ENCODE measurements at regions not wholly inside any gene's neighbourhood (a gene's known extent, or its start where the extent isn't known, plus 50 kb on each side); places are given as distances from the start of the nearest gene placed in this dataset.
"Not testable (repeated sequence)": the region's sequence is repeated elsewhere in the genome, so short reads cannot be mapped to it uniquely, and the experiment has no call there.

DNA sequence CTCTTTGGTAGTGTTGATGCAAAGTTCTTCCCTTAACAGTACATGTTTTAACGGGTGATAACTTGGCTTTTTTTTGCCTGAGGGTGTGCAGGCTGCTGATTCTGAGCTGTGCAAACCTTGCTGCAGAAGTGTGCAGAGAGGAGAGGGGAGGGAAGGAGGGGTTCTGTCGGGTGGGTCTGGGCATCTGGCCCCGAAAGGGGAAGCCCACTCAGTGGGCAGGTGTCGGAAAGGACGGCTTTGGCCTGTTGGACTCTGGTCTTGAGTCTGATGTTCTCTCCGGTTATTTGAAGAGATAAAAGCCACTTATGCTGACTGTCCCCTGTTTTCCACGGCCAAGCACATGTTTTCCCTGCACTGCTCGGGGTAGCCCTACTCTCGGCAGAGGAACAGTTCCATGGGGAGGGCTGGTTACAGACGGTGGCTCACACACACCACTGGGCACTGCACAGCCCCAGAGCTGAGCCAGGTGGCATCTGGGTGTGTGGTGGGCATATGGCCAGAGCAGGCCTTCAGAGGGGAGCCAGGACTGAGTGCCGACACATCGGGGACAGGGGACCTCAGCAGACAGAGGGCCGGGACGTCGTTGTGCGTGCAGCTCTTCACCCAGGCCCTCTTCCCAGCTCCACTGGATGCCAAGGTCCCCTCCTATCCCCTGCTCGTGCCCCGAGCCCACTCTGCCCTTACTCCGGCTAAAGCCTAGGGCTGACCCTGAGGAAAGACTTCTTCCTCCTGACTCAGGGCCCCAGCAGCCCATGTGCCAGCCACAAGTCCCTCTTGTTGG is 93.2 kb downstream of the TEX29 start:
- no peak for DNase-seq (ENCODE audit: low spot score)

GRCh38 chr13:111414341-111414740 is 93.9 kb downstream of the TEX29 start:
- DNase-seq (ENCODE audit: low spot score), result no peak

DNA sequence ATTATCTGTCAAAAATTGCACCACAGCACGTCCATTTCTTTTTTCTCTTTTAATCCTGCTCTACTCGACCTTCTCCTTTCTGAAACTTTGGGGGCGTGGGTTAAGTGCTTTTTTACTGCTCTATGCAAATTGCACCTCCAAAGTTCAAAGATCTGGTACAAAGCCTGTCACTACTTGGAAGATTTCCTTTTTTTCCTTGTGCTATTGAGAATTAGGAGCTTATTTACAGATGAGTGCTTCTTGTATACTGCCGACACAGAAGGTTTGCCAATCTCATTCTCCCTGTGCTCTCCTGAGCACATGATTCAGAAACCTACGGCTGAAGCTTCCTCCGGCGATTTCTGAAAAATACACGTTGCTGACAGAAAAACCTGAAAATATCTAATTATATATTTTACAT is 94.8 kb downstream of the TEX29 start:
- no peak for DNase-seq (ENCODE audit: low spot score)

GRCh38 chr13:111415765-111416164 is 95.3 kb downstream of the TEX29 start:
- no peak for DNase-seq (ENCODE audit: low spot score)

DNA sequence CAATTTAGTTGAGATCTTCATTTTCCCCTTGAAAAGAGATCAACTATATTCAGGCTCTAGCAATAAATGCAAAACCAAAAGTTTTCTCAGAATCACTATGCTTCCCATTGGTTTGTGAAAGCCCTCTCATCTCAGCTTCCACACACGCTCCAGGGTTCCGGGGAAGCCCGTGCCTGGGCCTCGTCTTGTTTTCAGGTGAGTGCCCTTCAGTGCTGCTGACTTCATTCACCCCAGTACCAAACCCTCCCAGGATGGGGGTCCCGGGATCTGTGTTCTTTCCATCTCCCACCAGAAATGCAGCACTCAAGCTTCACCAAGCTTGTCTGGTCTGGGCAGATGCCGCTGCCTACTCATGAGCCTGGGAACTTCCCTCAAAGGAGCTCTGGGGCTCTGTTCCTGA is 97.7 kb downstream of the TEX29 start:
- DNase-seq (ENCODE audit: low spot score), result no peak

GRCh38 chr13:111420113-111420876 is 99.9 kb downstream of the TEX29 start:
- no peak for DNase-seq (ENCODE audit: low spot score)

- no peak for DNase-seq (ENCODE audit: low spot score)
These were observed 100.8 kb downstream of the TEX29 start for GRCh38 chr13:111421216-111421615.

GRCh38 chr13:111422348-111422747 is 101.9 kb downstream of the TEX29 start:
- no peak for DNase-seq (ENCODE audit: low spot score)

DNA sequence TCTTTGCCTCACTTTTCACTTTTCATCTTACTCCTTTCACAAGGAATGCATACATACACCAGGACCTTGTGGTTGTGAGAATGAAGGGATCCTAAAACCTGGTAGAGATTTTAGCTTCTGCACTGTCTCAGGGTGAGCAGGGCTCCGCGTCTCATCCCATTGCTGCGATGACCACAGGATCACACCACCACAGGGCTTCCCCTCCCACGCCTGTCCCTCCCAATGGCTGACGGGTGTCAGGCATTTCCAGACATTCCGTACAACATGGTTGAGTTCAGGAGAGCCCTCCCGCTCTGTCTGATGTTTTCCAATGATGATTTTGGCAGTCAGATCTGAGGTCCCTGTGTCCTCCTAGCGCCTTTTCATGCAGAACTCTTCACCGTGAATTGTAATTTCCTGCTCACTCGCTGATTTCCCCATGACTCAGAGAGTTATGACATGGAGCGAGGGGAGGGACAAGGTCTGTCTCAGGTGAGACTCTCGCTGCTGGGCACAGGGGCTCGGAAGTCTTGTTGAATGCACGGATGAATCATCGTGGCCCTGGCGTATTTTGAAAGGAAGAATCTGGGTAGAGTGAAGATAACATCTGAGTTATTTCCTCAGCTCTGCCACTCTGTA is 102.8 kb downstream of the TEX29 start:
- no peak for DNase-seq (ENCODE audit: low spot score)

DNA sequence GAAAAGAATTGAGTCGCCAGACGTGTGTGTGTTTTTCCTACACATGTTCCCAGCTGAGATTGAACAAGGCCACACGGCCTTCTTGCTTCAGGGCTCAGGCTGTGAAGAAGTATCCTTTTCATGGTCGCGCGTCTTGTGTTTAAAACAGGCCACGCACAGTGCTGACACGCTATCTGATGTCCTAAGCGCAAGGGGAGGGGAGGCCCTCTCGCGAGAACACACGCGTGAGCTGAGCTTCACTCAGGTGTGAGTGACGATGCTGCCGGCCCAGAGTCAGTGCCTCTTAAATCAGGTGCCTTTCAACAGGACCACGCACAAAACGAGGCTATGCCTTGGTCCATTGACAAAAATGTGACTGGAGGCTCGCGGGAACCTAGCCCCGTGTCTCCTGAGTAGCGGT is 103.7 kb downstream of the TEX29 start:
- DNase-seq (ENCODE audit: low spot score), result no peak

GRCh38 chr13:111425326-111425725 is 104.9 kb downstream of the TEX29 start:
- no peak for DNase-seq (ENCODE audit: low spot score)

DNA sequence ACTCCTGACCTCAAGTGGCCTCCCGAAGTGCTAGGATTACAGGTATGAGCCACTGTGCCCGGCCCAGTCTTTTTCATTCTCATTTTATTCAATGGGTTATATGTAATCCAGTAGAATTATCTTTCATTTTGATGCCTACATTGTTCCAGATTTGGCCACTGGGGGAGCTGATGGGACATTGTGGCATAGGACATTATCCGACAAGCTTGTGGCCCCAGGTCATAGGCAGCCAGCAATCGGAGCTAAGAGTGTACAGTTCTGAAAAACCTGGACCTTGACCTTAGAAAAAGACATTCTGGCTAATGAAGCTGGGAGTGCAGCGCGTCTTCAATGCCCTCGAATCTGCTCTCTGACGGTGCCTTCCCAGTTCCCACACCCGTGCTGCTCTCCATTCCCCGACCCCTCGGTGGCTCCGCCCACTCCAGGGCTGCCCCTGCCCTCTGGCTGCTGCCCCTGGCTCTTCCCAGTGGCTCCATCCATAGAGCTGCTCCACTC is 108.7 kb downstream of the TEX29 start:
- peak; percentile 51 for DNase-seq (ENCODE audit: low spot score)

DNA sequence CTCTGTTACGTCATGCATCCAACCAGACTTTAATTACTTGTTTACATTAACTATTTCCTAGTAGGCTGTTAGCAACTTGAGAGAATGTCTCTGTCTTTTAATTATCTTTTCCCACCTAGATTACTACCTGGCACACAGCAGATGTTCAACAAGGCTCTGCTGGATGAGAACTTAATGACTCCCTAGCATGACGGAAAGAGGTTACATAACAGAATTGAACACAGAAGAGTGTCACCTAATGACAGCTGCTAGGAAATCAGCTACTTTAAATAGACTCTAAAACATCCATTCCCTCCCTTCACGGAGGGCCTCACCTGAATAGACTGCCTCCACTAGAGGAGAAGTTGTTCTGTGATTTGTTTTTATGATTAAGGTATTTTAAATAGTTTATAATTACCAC is 110.8 kb downstream of the TEX29 start:
- no peak for DNase-seq (ENCODE audit: low spot score)

DNA sequence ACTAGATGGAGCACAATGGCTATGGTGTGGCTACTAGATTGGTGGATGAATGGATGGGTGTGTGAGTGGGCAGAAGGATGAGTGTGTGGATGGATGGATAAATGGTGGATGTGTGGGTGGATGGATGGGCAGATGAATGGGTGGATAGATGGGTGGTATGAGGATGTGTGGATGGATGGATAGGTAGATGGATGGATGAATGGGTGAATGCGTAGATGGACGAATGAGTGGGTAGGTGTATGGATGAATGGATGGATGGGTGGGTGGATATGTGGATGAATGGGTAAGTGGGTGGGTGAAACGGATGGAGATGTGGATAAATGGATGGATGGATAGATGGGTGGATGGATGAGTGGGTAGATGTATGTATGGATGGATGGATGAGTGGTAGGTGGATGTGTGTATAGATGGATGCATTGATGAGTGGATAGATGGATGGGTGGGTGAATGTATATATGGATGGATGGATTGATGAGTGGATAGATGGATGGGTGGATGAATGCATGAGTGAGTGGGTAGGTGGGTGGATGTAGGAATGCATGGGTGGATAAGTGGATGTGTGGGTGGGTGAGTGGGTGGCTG is 114.2 kb downstream of the TEX29 start:
- no peak for DNase-seq (ENCODE audit: low spot score)

- DNase-seq (ENCODE audit: low spot score), result no peak
These were observed 116.0 kb downstream of the TEX29 start for GRCh38 chr13:111436446-111436845.

DNA sequence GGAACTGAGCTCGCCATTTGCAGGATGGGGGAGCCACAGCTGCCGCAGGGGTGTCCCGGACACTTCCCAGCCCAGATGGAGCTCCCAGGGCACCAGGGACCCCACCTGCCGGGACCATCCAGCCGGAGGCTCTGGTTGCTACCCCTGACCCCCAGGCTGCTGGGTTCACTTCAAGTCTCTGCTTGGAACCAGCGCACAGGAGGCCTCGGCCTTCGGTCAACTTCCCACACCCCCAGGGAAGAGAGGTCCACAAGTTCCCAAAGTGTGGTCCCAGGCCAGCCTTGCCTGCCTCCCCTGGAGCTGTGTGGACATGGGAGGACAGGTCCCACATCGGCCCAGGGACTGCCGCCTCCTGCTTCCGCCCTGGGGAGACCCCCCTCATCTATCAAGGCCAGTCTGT is 117.0 kb downstream of the TEX29 start:
- DNase-seq (ENCODE audit: low spot score), result no peak

DNA sequence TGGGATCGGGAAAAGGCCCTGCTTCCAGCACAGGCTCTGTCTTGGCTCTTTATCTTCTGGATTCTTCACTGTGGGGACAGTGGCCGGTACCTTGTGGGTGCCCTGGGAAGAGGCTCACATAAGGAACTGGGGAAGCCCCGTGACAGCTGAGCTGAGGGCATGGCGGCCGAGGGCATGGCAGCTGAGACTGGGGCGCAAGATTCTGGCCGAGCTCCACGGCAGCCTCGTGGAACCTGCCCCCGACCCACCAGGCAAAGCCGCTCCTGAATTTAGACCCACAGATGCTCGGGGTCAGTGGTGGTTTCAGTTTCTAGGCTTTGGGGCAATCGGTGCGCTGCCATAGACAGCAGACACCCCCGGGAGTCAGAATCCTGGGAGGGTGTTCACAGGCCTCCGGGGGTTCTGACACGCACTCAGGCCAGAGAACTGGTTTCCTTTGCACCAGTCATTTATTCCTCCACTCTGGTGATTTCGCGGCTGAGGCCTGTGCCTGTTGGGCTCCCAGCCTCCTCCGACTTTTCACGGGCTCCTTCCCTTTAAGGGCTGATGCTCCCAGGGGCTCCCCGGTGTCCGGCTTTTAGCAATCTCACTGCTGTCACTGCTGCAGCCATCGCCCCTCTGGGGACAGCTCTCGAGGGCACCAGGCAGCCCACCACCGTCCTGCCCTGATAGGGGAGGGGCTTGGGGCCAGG is 117.6 kb downstream of the TEX29 start:
- DNase-seq (ENCODE audit: low spot score), result no peak

DNA sequence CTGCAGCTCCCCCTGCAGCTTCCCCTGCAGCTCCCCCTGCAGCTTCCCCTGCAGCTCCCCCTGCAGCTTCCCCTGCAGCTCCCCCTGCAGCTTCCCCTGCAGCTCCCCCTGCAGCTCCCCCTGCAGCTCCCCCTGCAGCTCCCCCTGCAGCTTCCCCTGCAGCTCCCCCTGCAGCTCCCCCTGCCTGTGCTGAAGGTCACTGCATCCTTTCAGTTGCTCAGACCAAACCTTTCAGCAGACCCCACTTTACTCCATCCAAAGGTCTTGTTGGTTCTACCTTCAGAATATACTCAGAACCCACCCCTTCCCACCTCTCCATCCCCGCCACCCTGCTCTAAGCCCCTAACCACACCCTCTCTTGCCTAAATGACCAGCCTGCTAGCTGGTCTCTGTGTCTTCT is 120.0 kb downstream of the TEX29 start:
- DNase-seq (ENCODE audit: low spot score), result not testable (repeated sequence)

- DNase-seq (ENCODE audit: low spot score), result no peak
These were observed 123.5 kb downstream of the TEX29 start for GRCh38 chr13:111443981-111444380.

DNA sequence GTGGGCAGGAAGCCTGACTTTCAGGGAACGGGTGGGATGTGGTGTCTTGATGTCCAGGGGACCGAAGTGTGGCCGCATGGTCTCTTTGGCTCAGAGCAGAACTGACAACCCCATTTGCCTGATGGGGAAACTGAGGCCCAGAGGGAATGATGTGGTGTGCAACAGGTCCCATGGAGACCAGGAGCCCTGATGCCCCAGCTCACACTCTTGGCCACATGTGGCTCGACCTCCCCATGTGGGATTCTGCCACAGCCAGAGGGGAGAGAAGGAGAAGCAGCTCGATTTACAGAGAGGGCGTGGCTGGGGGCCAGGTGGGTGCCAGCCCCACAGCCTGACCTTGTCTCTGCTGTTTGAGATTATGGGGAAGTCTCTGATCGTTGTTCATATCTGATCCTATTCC is 128.1 kb downstream of the TEX29 start:
- no peak for DNase-seq (ENCODE audit: low spot score)

DNA sequence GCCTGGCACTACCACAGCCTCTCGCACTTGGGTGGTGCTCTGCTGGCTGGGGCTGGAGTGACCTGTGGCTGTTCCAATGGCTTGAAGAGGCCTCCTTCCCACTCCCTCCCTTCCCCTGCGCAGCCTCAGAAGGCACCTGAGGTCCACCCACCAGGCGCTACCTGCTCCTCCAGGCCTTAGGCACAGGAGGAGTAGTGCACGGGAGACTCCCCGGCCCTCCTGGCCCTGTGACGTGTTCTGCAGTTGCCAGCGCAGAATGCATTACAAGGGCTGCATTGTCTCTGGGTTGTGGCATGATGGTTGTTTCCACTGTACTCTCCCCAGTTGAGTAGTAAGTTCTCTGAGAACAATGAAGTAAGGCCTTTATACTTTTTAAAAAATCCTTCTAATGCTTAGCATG is 128.6 kb downstream of the TEX29 start:
- DNase-seq (ENCODE audit: low spot score), result peak; percentile 82

DNA sequence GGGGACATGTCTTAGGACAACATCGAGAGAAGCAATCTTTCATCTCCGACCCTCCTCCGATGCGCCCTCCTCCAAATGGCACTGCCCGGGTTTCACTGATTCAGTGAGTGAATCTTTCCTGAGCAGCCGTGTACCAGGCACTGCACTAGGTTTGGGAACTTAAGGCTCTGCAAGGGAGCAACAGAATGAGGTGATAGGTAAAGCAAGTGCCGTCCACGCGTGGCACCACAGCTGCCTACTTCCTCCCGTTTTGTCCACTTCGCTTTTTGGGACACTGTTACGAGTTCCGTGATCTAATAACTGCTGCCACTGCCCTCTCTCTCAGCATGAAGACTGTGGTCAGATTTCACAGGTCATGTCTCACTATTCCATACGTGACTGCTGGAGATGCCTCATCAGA is 131.0 kb downstream of the TEX29 start:
- DNase-seq (ENCODE audit: low spot score), result no peak

Data from globus pallidus (tissue), 1 donor.